BE2C (cell line): ENCODE measurements at regions not wholly inside any gene's neighbourhood (a gene's known extent, or its start where the extent isn't known, plus 50 kb on each side); places are given as distances from the start of the nearest gene placed in this dataset.
"Not testable (repeated sequence)": the region's sequence is repeated elsewhere in the genome, so short reads cannot be mapped to it uniquely, and the experiment has no call there.

Experiments used
- DNase-seq: peaks from one replicate; pipeline ENCODE4 v3.0.0-alpha.2; 2020
- H3K27me3 ChIP-seq: fragments of 250-450 bp; sonication (Bioruptor Pico); 2 replicates; pipeline ENCODE4 v1.5.1; 2020; ENCODE audit warnings: mild to moderate bottlenecking
- H3K36me3 ChIP-seq: fragments of 250-450 bp; sonication (Bioruptor Pico); 2 replicates; pipeline ENCODE4 v1.5.1; 2020; ENCODE audit warnings: mild to moderate bottlenecking
- H3K4me1 ChIP-seq: fragments of 250-450 bp; sonication (Bioruptor Pico); 2 replicates; pipeline ENCODE4 v1.5.1; 2020
- H3K4me3 ChIP-seq: 2 replicates; pipeline ENCODE4 v1.5.1; 2011; ENCODE audit warnings: low read depth, low read length
- H3K9me3 ChIP-seq: fragments of 250-450 bp; sonication (Bioruptor Pico); 2 replicates; pipeline ENCODE4 v1.5.1; 2020
- TF ChIP-seq, protein P1 (sequence below): IDR thresholded peaks from 2 replicates; pipeline ENCODE4 v1.5.1; 2012; ENCODE audit warnings: mild to moderate bottlenecking, low read depth, low read length

DNA sequence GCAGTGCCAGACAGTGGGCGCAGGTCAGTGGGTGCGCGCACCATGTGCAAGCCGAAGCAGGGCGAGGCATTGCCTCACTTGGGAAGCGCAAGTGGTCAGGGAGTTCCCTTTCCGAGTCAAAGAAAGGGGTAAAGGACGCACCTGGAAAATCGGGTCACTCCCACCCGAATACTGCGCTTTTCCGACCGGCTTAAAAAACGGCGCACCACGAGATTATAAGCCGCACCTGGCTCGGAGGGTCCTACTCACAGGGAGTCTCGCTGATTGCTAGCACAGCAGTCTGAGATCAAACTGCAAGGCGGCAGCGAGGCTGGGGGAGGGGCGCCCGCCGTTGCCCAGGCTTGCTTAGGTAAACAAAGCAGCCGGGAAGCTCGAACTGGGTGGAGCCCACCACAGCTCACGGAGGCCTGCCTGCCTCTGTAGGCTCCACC lies 77.9 kb downstream of the NR4A2 start:
- peak; percentile 4 for DNase-seq
- not testable (repeated sequence) for H3K36me3 ChIP-seq, H3K4me1 ChIP-seq, H3K27me3 ChIP-seq, H3K9me3 ChIP-seq
- peak overlapping the region; percentile 48 for H3K4me3 ChIP-seq

DNA sequence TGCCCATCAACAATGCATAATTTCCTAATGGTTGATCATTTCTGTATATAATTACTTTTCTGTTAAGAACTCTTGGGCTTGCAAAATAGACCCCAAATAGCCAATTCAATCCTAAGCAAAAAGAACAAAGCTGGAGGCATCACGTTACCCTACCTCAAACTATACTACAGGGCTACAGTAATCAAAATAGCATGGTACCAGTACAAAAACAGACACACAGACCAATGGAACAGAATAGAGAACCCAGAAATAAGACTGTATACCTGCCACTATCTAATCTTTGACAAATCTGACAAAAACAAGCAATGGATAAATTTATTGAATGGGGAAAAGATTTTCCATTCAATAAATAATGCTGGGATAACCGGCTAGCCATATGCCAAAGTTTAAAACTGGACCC lies 78.8 kb downstream of the NR4A2 start:
- TF ChIP-seq, protein P1, sequence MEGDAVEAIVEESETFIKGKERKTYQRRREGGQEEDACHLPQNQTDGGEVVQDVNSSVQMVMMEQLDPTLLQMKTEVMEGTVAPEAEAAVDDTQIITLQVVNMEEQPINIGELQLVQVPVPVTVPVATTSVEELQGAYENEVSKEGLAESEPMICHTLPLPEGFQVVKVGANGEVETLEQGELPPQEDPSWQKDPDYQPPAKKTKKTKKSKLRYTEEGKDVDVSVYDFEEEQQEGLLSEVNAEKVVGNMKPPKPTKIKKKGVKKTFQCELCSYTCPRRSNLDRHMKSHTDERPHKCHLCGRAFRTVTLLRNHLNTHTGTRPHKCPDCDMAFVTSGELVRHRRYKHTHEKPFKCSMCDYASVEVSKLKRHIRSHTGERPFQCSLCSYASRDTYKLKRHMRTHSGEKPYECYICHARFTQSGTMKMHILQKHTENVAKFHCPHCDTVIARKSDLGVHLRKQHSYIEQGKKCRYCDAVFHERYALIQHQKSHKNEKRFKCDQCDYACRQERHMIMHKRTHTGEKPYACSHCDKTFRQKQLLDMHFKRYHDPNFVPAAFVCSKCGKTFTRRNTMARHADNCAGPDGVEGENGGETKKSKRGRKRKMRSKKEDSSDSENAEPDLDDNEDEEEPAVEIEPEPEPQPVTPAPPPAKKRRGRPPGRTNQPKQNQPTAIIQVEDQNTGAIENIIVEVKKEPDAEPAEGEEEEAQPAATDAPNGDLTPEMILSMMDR = no peak
- no peaks in the 10 kb centered on the region for H3K27me3 ChIP-seq
- H3K4me3 ChIP-seq = peak overlapping the region; percentile 48; the same call in 1 of the 2 replicates
- DNase-seq = no peak
- no peaks in the 10 kb centered on the region for H3K36me3 ChIP-seq
- H3K9me3 ChIP-seq = no peaks in the 10 kb centered on the region
- H3K4me1 ChIP-seq = no peaks in the 10 kb centered on the region

DNA sequence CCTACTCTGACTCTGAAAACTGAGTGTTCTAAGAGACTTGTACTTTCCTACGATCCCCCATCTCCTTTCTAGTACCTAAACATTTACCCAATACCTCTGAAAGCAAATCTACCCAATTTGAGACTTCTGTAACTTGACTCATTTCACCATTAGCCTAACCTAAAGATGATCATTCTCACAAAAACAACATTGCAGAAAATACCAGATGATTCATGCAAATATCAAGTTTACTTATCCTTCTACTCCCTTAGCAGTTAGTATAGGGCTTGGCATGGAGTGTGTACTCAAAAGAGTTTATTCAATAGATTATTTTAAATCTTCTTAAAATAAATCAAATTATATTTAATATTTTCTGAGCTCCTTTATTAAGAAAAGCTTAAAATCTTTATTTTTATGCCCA lies 89.6 kb downstream of the NR4A2 start:
- H3K27me3 ChIP-seq = no peaks in the 10 kb centered on the region
- TF ChIP-seq, protein P1 = no peak
- no peaks in the 10 kb centered on the region for H3K4me1 ChIP-seq
- H3K9me3 ChIP-seq = no peaks in the 10 kb centered on the region
- DNase-seq = no peak
- no peak overlapping the region for H3K4me3 ChIP-seq
- no peaks in the 10 kb centered on the region for H3K36me3 ChIP-seq

DNA sequence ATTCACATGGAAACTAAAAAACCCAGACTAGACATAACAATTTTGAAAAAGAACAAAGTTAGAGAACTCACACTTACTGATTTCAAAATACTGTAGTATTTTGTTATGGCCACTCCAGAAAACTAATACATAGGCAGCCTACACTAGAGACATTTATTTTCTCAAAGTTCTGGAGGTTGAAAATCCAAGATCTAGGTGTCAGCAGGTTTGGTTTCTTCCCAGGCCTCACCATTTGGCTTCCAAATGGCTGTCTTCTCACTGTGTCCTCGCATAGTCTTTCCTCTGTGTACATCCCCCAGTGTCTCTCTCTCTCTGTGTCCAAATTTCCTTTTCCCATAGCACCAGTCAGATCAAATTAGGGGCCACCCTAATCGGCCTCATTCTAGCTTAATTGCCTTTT lies 95.0 kb downstream of the NR4A2 start:
- Histone ChIP-seq H3K9me3 (no peaks in the 10 kb centered on the region), H3K36me3 (no peaks in the 10 kb centered on the region), H3K27me3 (no peaks in the 10 kb centered on the region), H3K4me1 (no peaks in the 10 kb centered on the region), H3K4me3 (no peak overlapping the region)
- TF ChIP-seq, protein P1 = no peak
- DNase-seq = no peak

DNA sequence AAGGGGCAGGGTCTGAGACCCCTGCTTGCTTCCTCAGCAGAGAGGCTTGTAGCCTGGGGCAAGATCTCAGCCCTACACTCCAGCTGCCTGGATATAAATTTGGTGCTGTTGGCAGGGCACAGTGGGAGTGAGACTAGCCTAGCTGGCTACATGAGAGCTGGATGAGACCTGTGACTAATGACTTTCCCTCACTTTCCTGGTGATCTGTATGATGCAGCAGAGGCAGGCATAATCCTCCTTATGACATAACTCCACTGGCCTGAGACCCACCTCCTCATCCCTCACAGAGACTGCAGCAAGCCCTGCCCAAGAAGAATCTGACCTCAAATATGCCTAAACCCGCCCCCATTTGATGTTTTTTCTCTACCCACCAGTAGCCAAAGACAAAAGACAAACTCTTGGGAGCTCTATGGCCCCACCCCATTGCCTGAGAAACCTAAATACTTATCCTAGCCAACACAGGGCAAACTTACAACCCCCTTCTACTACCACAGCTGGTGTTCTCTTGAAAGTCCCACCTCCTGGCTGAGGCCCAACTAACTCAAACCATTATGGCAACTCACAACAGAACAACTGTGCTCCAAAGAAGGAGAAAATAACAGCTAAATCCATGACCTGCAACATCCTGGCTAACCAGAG lies 102.7 kb downstream of the NR4A2 start:
- DNase-seq = no peak
- TF ChIP-seq, protein P1 = no peak
- H3K4me3 ChIP-seq = no peak overlapping the region
- H3K36me3 ChIP-seq = no peaks in the 10 kb centered on the region
- H3K27me3 ChIP-seq = no peaks in the 10 kb centered on the region
- no peaks in the 10 kb centered on the region for H3K4me1 ChIP-seq
- no peaks in the 10 kb centered on the region for H3K9me3 ChIP-seq

DNA sequence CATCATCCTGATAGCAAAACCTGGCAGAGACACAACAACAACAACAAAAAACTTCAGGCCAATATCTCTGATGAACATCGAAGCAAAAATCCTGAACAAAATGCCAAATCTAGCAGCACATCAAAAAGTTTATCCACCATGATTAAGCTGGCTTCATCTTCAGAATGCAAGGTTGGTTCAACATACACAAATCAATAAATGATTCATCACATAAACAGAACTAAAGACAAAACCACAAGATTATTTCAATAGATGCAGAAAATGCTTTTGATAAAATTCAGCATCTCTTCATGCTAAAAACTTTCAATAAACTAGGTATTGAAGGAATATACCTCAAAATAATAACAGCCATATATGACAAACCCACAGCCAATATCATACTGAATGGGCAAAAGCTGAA lies 109.2 kb downstream of the NR4A2 start:
- H3K4me3 ChIP-seq, DNase-seq, H3K4me1 ChIP-seq, H3K27me3 ChIP-seq, H3K36me3 ChIP-seq, H3K9me3 ChIP-seq: not testable (repeated sequence)

DNA sequence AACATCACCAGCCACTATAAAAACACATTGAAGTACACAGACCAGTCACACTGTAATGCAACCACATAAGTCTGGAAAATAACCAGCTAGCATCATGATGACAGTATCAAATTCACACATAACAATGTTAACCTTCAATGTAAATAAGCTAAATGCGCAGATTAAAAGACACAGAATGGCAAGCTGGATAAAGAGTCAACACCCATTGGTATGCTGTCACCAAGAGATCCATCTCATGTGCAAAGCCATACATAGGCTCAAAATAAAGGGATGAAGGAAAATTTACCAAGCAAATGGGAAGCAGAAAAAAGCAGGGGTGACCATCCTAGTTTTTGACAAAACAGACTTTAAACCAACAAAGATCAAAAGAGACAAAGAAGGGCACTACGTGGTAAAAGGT lies 110.8 kb downstream of the NR4A2 start:
- Histone ChIP-seq H3K9me3 (no peaks in the 10 kb centered on the region), H3K4me3 (no peak overlapping the region)
- no peak for DNase-seq

More for the DNA sequence above, 110.8 kb downstream of the NR4A2 start:
- TF ChIP-seq, protein P1 = no peak
- Histone ChIP-seq H3K27me3 (no peaks in the 10 kb centered on the region), H3K36me3 (no peaks in the 10 kb centered on the region), H3K4me1 (no peaks in the 10 kb centered on the region)
